Stomach (tissue), 8 donors: ENCODE measurements at regions not wholly inside any gene's neighbourhood (a gene's known extent, or its start where the extent isn't known, plus 50 kb on each side); places are given as distances from the start of the nearest gene placed in this dataset.
"Not testable (repeated sequence)": the region's sequence is repeated elsewhere in the genome, so short reads cannot be mapped to it uniquely, and the experiment has no call there.

Experiments
- DNase-seq, 2 donors: peaks; one replicate each; pipeline versions ENCODE4 v3.0.0 to v3.0.0-alpha.2; 2013 to 2019
- H3K27ac ChIP-seq, 5 donors: fragments of 200-600 bp in 4 of 5; sonication (generic) in 4 of 5; one replicate each; pipeline ENCODE4 v1.5.1; 2013 to 2019; ENCODE audit warnings: mild to moderate bottlenecking in 1 of 5, moderate library complexity in 1 of 5
- H3K27me3 ChIP-seq, 3 donors: fragments of 200-600 bp; sonication (generic); one replicate each; pipeline ENCODE4 v1.5.1; 2017 to 2019; ENCODE audit warnings: mixed run types in 1 of 3
- H3K36me3 ChIP-seq, 4 donors: fragments of 200-600 bp; sonication (generic); 1 replicate in 3 of 4; 2 replicates in 1 of 4; pipeline ENCODE4 v1.5.1; 2016 to 2019
- H3K4me1 ChIP-seq, 4 donors: fragments of 200-600 bp; sonication (generic); one replicate each; pipeline ENCODE4 v1.5.1; 2016 to 2019
- H3K4me3 ChIP-seq, 4 donors: fragments of 200-600 bp; sonication (generic) in 3 of 4; one replicate each; pipeline ENCODE4 v1.5.1; 2016 to 2019; ENCODE audit warnings: mild to moderate bottlenecking in 1 of 4
- H3K9me3 ChIP-seq, 4 donors: fragments of 200-600 bp; sonication (generic); one replicate each; pipeline ENCODE4 v1.5.1; 2016 to 2019
- EP300 ChIP-seq: sonication (generic); formaldehyde crosslinking; IDR thresholded peaks from one replicate; pipeline ENCODE4 v1.6.1; 2017; ENCODE audit warnings: antibody characterized with exemption
- POLR2A ChIP-seq, 4 donors: fragments of 450-650 bp; IDR thresholded peaks; one replicate each; pipeline ENCODE4 v1.6.1; 2016; ENCODE audit warnings: antibody characterized with exemption in 4 of 4, control low read depth in 2 of 4, mild to moderate bottlenecking in 1 of 4, moderate library complexity in 1 of 4
- POLR2AphosphoS5 ChIP-seq, 3 donors: sonication (generic); formaldehyde crosslinking; IDR thresholded peaks; one replicate each; pipeline ENCODE4 v1.6.1; 2016; ENCODE audit warnings: antibody characterized with exemption in 3 of 3
- WGBS, 5 donors: extraction: QIAGEN DNeasy Blood & Tissue Kit in 3 of 5; methylation state at CpG; one replicate each; pipeline versions ENCODE4 v1.1.5 to v1.1.7; 2013 to 2018; 5-methylcytosine and 5-hydroxymethylcytosine counted together
- intact Hi-C: fragments of 100-400 bp; cut with DNase I; formaldehyde crosslinking; loops from one replicate; pipeline ENCODE4 v1.15.1; 2023; ENCODE audit warnings: low total_unique reads
- TF ChIP-seq, protein P1 (sequence below), 7 experiments: fragments of 450-650 bp in 4 of 7; fragments of 200-600 bp in 3 of 7; sonication (generic) in 3 of 7; IDR thresholded peaks; one replicate each; pipeline ENCODE4 v1.5.1; 2016 to 2019; ENCODE audit warnings: antibody characterized with exemption in 7 of 7, control low read depth in 2 of 7, mild to moderate bottlenecking in 1 of 7
- donor health status: healthy with polysubstance abuse.
- donor health status: Bipolar disorder and iron deficiency.
- donor health status: healthy.

DNA sequence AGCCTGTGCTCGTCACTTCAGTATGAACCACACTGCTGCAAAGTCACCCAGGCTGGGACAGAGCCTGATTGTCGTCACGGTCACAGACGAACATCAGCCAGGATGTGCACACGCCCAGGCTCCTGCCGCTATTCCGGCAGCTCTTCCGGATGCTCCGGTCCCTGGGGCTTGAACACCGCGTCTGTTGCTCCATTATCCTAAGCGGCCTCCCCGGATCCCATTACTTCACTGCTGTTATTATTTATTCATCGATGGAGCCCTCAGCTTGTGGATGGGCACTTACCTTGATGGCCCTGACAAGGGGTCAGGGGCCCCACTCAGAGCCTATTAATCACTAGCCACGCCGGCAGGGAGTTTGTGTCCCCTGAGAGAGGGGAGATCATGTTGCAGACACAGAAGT, 120.8 kb upstream of the PCBD1 start:
- H3K27ac ChIP-seq = no peak overlapping the region
- WGBS, 5 donors = 61 to 74% (median 64%) methylated on average over 16 of the region's 16 CpGs
- intact Hi-C loops = no loop called here
- DNase-seq = peak in 1 of 2 donors; percentile 24
- H3K4me1 ChIP-seq = no peaks in the 10 kb centered on the region
- peaks cover 0 to 36% (median 8%) of the 10 kb centered on the region in 3 donors for H3K27me3 ChIP-seq
- no peak overlapping the region for H3K4me3 ChIP-seq
- no peaks in the 10 kb centered on the region for H3K36me3 ChIP-seq
- TF ChIP-seq POLR2AphosphoS5 (IDR thresholded peaks at IDR 0.05) (no peak), EP300 (no peak), POLR2A (IDR thresholded peaks at IDR 0.05) (no peak)
- TF ChIP-seq, protein P1, sequence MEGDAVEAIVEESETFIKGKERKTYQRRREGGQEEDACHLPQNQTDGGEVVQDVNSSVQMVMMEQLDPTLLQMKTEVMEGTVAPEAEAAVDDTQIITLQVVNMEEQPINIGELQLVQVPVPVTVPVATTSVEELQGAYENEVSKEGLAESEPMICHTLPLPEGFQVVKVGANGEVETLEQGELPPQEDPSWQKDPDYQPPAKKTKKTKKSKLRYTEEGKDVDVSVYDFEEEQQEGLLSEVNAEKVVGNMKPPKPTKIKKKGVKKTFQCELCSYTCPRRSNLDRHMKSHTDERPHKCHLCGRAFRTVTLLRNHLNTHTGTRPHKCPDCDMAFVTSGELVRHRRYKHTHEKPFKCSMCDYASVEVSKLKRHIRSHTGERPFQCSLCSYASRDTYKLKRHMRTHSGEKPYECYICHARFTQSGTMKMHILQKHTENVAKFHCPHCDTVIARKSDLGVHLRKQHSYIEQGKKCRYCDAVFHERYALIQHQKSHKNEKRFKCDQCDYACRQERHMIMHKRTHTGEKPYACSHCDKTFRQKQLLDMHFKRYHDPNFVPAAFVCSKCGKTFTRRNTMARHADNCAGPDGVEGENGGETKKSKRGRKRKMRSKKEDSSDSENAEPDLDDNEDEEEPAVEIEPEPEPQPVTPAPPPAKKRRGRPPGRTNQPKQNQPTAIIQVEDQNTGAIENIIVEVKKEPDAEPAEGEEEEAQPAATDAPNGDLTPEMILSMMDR (IDR thresholded peaks at IDR 0.05) = no peak
- H3K9me3 ChIP-seq = no peaks in the 10 kb centered on the region

DNA sequence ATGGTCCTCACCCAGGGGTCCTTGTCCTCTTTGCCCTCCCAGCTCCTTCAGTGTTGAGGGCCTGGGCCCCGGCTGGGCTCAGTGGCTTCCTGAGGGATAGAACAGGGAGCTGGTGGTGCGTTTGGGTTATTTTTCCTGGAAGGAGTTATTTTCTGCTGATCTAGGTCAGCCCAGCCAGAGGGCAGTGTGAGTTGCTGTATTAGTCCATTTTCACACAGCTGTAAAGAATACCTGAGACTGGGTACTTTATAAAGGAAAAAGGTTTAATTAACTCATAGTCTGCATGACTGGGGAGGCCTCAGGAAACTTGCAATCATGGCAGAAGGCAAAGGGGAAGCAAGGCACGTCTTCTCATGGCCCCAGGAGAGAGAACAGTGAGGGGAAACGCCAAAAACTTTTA, 122.4 kb upstream of the PCBD1 start:
- Histone ChIP-seq H3K4me3 (no peak overlapping the region), H3K4me1 (no peaks in the 10 kb centered on the region), H3K27me3 (peaks cover 0 to 35% (median 8%) of the 10 kb centered on the region in 3 donors), H3K36me3 (no peaks in the 10 kb centered on the region), H3K27ac (no peak overlapping the region), H3K9me3 (no peaks in the 10 kb centered on the region)
- intact Hi-C loops = no loop called here
- TF ChIP-seq, protein P1 (IDR thresholded peaks at IDR 0.05) = no peak
- TF ChIP-seq POLR2A (IDR thresholded peaks at IDR 0.05) = no peak
- no peak for TF ChIP-seq EP300
- TF ChIP-seq POLR2AphosphoS5 (IDR thresholded peaks at IDR 0.05) = no peak
- DNase-seq = no peak
- 51 to 62% (median 54%) methylated on average over 4 of the region's 4 CpGs for WGBS, 5 donors

DNA sequence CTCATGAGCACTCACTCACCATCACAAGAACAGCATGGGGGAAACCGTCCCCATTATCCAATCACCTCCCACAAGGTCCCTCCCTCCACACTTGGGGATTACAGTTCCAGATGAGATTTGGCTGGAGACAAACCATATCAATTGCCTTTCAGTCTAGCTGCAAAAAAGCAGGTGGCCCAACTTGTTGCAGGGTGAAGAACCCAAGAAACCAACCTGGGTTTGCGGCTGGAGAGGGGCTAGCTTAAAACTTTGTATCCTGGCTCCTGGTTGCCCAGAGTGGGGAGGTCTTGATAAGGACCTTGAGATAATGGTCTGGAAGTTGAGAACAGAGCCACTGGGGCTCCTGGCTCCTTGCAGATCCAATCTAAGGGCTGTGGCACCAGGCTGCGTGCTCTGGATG, 122.8 kb upstream of the PCBD1 start:
- H3K4me1 ChIP-seq = no peaks in the 10 kb centered on the region
- no peak for TF ChIP-seq POLR2AphosphoS5 (IDR thresholded peaks at IDR 0.05)
- no peak for TF ChIP-seq EP300
- TF ChIP-seq, protein P1 (IDR thresholded peaks at IDR 0.05) = no peak
- TF ChIP-seq POLR2A (IDR thresholded peaks at IDR 0.05) = no peak
- H3K27ac ChIP-seq = no peak overlapping the region
- H3K9me3 ChIP-seq = no peaks in the 10 kb centered on the region
- DNase-seq = no peak
- H3K36me3 ChIP-seq = no peaks in the 10 kb centered on the region
- peaks cover 0 to 31% (median 8%) of the 10 kb centered on the region in 3 donors for H3K27me3 ChIP-seq
- intact Hi-C loops = no loop called here
- H3K4me3 ChIP-seq = no peak overlapping the region
- 79 to 85% (median 80%) methylated on average over 3 of the region's 3 CpGs for WGBS, 5 donors

DNA sequence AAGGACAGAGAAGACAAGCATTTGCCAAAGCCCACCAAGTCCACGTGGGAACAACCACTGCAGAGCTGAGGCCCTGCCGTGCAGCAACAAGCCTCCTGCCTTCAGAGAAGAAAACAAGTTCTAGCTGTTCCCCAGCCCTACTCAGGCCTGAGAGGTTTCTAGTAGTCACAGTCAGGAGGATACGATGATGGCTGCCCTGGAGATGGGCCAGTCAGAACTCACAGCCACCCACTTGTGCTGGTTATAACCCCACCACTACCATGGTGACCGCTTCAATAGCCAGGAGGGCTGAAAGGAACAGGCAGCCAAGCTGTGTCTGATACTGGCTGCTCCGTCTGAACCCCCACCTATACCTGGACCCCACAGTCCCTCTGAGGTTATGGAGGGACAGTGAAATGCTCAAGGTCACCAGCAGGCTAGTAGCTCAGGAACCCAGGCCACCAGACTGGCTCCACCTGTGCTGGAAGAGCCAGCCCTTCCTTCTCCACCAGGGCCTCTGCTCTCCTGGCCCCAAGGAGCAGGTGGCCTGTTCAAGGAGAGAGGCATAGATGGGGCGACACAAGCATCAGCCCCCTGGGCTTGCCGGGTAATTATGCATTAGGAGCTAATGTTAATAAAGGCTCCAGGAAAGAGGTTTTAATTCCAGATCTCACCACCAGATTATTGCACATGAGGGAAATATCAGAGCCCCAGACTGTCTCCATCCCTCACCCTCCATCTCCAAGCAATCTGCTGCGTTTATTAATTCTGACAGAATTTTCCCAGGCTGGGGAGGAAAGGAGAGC, 125.8 kb upstream of the PCBD1 start:
- no peak for TF ChIP-seq POLR2A (IDR thresholded peaks at IDR 0.05)
- no peak overlapping the region for H3K4me3 ChIP-seq
- H3K27ac ChIP-seq = no peak overlapping the region
- no peaks in the 10 kb centered on the region for H3K36me3 ChIP-seq
- H3K9me3 ChIP-seq = no peaks in the 10 kb centered on the region
- no peaks in the 10 kb centered on the region for H3K4me1 ChIP-seq
- no peak for DNase-seq
- intact Hi-C loops = no loop called here
- WGBS, 5 donors = 69 to 79% (median 73%) methylated on average over 7 to 8 of the region's 8 CpGs
- peaks cover 0 to 13% (median 3%) of the 10 kb centered on the region in 3 donors for H3K27me3 ChIP-seq

DNA sequence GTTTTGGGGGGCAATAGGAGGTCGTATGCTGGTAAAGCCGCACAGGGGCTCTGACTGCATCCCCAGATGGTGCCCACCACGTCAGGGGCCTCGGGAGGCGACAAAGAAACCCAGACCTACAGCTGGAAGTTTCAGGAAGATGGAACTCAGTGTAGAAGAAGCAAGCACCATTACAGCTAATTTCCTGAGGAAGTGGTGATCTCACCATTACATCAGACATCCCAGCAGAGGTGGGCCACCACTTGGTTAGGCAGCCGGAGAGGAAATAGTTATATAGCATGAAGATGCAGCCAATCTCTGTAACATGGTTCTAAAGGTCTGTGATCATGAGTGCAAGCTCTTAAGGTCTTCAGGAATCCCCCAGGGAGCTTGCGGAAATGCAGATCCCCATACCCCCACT, 127.3 kb upstream of the PCBD1 start:
- no peak overlapping the region for H3K4me3 ChIP-seq
- peaks cover 0 to 8% (median 0%) of the 10 kb centered on the region in 3 donors for H3K27me3 ChIP-seq
- 68 to 79% (median 69%) methylated on average over 7 of the region's 7 CpGs for WGBS, 5 donors
- H3K27ac ChIP-seq = no peak overlapping the region
- no peaks in the 10 kb centered on the region for H3K36me3 ChIP-seq
- peaks cover 0 to under 1% (median 0%) of the 10 kb centered on the region in 4 donors for H3K9me3 ChIP-seq
- no peaks in the 10 kb centered on the region for H3K4me1 ChIP-seq
- DNase-seq = no peak
- TF ChIP-seq, protein P1 (IDR thresholded peaks at IDR 0.05) = no peak
- no peak for TF ChIP-seq POLR2A (IDR thresholded peaks at IDR 0.05)
- no peak for TF ChIP-seq POLR2AphosphoS5 (IDR thresholded peaks at IDR 0.05)
- TF ChIP-seq EP300 = no peak
- intact Hi-C loops = no loop called here

DNA sequence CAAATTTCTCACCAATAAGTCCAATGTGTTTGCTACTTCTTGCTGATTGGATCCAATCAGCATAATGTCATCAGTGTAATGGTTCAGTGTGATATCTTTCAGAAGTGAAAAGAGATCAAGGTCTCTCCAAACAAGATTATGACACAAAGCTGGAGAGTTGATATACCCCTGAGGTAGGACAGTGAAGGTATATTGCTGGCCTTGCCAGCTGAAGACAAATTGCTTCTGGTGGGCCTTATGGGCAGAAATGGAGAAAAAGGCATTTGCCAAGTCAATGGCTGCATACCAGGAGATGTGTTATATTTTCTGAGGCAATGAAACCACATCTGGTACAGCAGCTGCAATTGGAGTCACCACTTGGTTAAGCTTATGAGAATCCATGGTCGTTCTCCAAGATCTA, 131.7 kb upstream of the PCBD1 start:
- intact Hi-C loops, H3K27me3 ChIP-seq, H3K4me1 ChIP-seq: not testable (repeated sequence)

More for the DNA sequence above, 131.7 kb upstream of the PCBD1 start:
- not testable (repeated sequence) for DNase-seq, H3K4me3 ChIP-seq, H3K27ac ChIP-seq, H3K36me3 ChIP-seq
- 80 to 95% (median 85%) methylated on average over 1 of the region's 1 CpG for WGBS, 5 donors
- H3K9me3 ChIP-seq = peaks cover 0 to 17% (median 7%) of the 10 kb centered on the region in 4 donors
